HG02884 (cell line): ENCODE measurements at regions not wholly inside any gene's neighbourhood (a gene's known extent, or its start where the extent isn't known, plus 50 kb on each side); places are given as distances from the start of the nearest gene placed in this dataset.

Experiments
- ATAC-seq: cut with Tn5 transposase; IDR thresholded peaks from one replicate; pipeline ENCODE4 v1.9.1; 2021; ENCODE audit warnings: mild to moderate bottlenecking, moderate library complexity; ENCODE audit not compliant: unreplicated experiment

- peak; percentile 57 for ATAC-seq
These were observed 445.1 kb upstream of the TRIB2 start for GRCh38 chr2:12271589-12271984.

DNA sequence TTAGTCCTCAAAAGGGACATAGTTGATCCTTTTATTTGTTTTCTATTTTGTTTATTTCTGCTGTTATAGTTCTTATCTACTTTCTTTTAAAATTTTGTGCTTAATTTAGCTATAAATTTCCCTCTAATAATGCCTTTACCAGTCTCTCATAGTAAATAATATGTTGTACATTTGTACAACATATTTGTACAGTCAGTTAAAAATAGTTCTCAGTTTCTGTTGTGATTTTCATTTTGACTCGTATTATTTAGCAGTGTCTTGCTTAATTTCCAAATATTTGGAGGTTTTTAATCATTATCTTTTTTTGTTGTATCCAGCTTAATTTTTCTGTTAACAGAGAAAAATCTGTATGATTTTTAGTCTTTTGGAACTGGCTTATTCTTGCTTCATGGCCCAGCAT, 443.6 kb upstream of the TRIB2 start:
- no peak for ATAC-seq

DNA sequence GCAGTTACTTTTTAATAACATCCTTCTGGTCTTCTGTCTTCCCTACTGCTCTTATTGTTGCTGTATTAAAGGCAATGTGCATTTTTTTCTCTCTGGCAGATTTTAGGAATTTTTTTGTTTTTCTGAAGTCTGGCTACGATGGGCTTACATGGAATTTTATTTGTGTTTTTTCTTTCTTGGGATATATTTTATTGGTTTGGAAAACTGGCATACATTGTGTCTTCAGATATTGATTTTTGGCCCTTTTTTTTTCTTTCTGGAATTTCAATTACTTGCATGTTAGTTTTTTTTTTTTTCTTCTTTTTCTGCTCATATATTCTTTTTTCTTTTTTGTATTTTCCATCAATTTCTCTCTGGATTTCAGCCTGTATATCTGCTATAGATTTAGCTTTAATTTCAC, 442.1 kb upstream of the TRIB2 start:
- no peak for ATAC-seq

DNA sequence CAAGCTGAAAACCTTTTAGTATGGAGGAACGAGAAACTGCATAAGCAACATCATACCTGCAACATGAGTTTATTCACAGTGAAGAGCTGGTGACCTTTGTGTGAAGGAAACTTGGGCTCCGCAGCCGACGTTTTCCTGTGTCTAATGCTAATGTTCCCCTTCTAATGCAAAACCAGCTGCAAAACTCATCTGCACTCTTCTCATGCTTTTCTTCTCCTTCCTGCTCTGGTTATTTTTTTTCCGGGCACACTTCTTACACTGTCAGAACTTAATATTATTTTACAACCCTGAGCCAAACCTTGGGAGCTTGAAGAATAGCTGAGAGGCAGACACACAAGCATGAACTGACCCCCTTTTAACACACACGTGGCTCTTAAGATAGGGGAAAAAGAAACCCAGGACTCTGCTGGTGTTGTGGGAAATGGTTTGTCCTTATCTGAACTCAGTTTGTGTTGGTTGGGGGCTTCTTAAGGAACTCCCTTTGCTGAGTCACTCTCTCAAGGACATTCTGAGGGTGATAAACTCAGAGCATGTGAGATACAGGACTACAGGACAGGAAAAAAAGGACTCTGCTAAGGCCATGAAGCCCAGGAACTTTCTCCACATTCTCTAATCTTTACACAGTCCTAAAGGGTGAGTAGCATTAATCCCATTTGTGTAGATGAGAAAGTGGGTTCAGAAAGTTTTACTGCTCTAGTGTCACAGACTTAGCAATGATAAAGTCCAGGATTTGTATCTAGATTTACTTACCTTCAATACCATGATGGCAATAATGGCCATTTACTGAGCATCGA, 439.3 kb upstream of the TRIB2 start:
- no peak for ATAC-seq

DNA sequence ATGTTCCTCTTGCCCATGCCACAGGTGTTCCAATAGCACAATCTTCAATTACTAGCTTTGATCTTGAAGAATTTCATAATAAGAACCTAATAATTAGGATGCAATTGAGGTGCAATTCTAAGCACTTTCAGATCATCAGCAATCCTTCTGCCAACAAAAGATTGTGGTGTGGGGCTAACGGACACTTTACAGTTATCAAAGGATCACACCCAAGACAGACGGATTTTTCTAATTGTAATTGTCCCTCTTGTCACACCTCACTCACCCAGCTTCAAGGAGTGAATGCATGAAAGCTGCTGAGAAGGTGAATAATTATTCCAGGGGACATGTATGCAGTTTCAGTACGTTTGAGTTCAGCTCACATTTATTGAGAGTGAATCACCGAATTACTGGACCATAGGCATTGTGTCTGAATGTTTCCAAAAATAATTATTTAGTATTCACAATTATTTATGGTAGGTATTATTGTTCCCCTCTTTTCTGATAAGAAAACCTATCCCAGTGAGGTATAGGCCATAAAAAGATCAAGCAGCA, 438.5 kb upstream of the TRIB2 start:
- ATAC-seq = no peak

DNA sequence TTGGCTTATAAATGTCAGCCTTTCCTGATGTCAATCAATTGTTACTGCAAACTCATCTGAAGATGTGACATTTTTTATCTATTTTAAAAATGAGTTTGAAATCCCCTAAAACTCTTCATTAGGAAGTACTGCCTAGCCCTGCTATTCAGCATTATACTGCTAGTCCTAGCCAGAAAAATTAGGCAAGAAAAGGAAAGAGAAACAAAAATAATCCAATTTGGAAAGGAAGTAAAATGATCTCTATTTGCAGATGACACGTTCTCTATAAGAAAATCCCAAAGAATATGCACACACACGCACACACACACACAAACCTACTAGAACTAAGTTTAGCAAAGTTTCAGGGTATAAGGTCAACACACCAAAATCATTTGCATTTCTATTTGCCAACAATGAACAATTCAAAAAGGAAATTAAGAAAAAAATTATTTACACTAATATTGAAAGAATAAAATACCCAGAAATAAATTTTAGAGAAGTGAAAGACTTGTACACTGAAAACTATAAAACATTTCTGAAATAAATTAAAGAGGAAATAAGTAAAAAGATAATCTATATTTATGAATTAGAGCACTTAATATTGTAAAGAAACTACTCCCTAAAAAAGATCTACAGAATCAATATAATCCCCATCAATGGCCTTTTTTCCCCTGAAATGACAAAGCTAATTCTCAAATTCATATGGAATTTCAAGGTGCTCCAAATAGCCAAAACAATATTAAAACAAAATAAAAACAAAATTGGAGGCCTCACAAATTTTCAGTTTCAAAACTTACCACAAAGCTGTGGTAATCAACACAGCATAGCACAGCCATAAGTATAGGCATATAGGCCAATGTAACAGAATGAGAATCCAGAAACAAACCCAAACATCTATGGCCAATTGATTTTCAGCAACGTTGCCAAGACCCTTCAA, 433.7 kb upstream of the TRIB2 start:
- peak; percentile 80 for ATAC-seq

GRCh38 chr2:12284037-12284436, 432.7 kb upstream of the TRIB2 start:
- no peak for ATAC-seq

GRCh38 chr2:12284487-12284886, 432.2 kb upstream of the TRIB2 start:
- ATAC-seq = no peak

DNA sequence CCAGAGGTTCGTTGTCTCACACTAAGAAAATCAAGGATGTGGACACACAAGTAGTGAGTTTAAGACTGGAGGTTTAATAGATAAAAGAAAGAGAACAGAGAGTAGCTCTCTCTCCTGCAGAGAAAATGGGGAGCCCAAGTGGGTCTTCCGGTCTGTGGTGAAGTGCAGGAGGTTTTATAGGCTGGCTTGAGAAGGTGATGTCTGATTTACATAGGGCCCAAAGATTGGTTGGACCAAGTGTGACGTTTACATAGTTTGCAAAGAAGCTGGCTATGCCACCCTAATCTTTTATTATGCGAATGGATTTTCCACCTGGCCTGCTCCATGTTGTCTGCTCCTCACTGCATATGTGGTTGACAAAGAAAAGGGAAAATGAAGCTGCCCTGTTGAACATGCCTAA, 430.4 kb upstream of the TRIB2 start:
- no peak for ATAC-seq

DNA sequence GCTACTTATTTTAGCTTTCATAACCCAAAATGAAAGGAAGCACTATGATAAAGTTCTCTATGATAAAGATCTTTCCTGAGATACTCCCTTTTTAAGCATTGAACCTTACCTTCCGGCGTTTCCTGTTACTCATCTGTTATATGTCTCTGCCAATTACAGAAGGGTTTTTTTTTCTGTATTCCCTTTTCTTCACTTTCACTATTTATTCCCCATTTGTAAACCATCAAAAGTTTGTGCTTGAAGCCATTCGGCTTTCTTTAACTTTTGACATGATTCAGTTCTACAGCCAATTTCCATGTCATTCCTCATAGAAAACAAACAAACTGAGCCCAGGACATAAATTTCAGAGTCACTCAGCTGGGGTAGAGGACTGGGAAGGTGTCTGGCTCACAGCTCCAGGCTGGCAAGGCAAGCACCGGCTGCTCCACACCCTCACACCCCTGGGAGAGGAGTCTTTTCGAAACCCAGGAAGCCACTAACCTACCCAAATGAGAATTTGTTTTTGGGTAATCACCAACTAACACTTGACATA, 429.4 kb upstream of the TRIB2 start:
- ATAC-seq = no peak

- no peak for ATAC-seq
These were observed 428.7 kb upstream of the TRIB2 start for GRCh38 chr2:12288048-12288447.

- no peak for ATAC-seq
These were observed 427.5 kb upstream of the TRIB2 start for GRCh38 chr2:12289120-12289802.

DNA sequence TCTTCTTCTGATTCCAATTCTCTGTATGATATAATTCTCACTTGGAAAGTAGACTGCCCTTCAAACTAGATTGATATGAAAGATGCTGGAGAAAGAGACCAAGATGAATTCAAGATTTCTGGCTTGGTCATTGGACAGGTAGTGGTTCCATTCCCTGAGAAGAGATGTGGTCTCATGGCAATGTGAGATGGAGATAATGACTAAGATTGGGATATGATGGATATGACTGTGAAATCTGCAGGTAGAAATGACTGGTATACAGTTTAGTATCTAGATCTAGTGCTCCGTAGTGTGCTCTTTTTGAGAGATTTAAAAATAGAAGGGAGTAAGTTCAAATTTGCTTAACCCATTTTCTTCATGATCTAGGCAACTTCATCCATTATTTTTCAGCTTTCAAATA, 425.4 kb upstream of the TRIB2 start:
- no peak for ATAC-seq

DNA sequence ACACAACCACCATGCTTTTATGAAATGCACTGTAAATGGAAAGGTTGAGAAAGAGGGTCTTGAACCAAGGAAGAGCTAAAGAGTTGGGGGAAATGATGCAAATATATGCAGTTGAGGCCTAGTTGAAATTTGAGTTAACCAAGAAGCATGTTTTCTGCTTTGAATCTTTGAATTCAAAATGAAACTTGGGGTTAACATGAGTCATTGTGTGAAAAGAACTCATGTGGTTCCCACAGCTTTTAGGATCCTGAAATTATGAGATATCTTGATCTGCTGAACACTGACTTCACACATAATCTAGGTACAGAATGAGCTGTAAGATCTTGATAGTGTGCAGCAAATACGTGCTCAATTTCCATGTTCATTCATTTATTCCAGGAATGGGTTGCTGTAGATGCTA, 422.9 kb upstream of the TRIB2 start:
- ATAC-seq = peak; percentile 99

DNA sequence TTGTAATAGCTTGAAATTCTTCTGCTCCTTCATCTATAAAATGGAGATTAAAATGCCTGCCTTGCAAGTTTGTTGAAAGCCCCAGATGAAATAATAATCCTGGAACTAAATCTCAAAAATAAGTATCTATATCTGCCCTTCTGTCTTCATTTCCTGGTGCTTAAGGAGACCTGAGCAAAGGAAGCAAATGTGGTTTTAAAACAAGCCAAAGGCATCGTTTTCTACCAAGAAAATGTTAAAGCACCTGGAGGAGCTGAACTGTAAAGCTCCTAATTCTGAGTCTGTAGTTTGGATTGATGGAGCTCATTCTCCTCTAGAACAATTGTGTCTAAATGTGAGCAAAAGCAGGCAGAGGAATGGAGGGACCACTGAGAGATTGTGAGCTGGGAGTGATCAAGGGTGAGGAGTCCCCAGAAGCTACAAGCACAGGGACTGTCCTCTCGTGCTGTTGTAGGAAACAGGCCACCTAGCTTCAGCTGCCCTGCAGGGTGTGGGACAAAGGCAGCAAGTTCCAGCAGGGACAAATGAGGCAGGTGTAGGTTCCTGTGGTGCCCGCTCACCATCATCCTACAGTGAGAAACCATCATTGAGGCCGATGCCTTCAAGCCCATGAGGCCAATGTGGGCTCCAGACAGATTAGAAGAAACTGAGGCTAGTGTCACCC, 420.7 kb upstream of the TRIB2 start:
- ATAC-seq = no peak

DNA sequence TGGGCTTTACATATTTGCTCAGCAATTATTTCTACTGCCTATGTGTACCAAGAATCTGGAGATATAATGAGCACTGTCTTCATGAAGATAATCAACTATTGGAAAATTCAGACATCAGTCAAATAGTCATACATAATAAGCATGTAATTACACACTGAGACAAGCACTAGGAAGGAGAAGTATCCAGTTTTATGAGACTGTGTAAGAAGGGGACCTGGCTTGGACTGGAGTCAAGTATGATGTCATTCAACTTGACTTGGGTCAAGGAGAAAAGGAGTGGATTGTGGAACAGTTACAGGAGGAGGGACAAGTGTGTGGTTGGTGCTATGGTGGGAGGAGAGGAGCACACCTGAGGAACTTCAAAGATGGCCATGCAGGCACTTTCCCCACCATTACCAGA, 419.8 kb upstream of the TRIB2 start:
- no peak for ATAC-seq

DNA sequence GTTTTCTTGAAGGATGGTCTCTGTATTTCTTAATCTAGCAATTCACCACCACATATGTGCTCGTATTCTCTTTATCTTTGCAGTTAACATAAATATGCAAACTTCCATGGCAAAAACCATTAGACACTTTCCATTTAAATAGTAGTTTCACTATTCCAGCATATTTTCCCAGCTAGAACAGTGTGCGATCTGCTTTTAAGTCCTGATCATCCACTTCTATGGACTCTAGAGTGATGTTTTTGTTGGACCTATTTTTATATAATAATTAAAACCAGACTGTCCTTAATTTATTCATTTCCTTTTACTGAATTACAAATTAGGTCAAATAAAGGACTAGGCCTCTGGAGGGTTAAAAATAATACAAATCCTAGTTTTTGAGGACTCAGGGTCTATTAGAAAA, 418.4 kb upstream of the TRIB2 start:
- ATAC-seq = no peak

DNA sequence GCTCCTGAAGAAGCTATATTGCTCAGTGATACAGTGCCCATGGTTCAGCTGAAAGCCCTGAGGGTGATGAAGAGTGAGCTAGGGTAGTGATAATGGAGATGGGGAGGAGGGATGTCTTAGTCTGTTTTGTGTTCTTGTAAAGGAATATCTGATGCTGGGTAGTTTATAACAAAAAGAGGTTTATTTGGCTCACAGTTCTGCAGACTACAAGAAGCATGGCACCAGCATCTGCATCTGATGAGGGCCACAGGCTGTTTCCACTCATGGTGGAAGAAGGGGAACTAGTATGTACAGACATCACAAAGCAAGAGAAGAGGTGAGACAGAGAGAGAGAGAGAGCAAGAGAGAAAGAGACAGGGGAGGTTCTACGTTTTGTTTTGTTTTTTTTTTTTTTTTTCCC, 417.3 kb upstream of the TRIB2 start:
- no peak for ATAC-seq

GRCh38 chr2:12300019-12300602, 416.6 kb upstream of the TRIB2 start:
- ATAC-seq = no peak

DNA sequence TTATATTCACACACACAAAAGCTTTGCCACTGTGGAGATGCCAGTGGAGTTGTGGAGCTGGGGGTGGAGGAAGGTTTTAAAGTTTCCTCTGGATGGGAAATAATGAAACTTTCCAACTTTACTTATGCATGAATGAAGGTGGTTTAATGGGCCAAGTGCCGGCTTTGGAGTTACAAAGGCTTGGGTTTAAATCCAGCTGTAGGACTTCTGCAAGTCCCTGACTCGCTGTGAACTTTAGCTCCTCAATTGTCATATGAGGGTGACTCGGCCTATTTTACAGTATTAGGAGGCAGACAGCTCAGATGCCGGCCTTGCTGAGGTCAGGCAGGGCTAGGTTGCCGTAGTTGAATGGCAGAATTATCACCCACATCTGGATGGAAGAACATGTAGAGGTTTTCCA, 415.8 kb upstream of the TRIB2 start:
- ATAC-seq = no peak
